ENCODE measurements at regions not wholly inside any gene's neighbourhood (a gene's known extent, or its start where the extent isn't known, plus 50 kb on each side); places are given as distances from the start of the nearest gene placed in this dataset.

DNA sequence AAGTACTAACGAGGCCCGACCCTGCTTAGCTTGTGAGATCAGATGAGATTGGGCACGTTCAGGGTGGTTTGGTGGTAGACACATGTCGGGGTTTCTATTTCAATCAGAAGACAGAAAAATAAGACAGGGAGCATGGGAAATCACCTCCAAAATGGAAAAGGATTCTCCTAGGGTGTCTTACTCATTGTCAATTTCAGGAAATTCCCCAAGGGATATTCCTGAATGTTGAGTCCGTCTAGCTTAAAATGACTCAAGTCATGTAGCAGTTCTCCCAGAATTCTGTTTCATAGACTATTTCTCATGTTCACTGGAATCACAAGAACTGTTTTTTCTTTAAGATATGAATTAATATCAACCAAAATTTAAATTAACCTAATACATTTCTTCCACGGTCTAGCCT is 380.1 kb downstream of the EFNB2 start (continued):
- no peak for TF ChIP-seq SIN3A (conservative IDR thresholded peaks at IDR 0.05 in 1 of 2, IDR thresholded peaks at IDR 0.05 in 1 of 2; ENCODE audit: low read depth in 1 of 2, low read length in 2 of 2)
- TF ChIP-seq KDM1A (IDR thresholded peaks at IDR 0.05; ENCODE audit: borderline replicate concordance, low read length) = no peak
- no peak for TF ChIP-seq TAF7 (optimal IDR thresholded peaks at IDR 0.05; ENCODE audit: borderline replicate concordance, low read depth, low read length)
- no peak for TF ChIP-seq KDM5A (IDR thresholded peaks at IDR 0.05; ENCODE audit: low read length)
- TF ChIP-seq FOSL1 (IDR thresholded peaks at IDR 0.05; ENCODE audit: insufficient read depth, low read depth, low read length) = no peak
- TF ChIP-seq, protein P1, sequence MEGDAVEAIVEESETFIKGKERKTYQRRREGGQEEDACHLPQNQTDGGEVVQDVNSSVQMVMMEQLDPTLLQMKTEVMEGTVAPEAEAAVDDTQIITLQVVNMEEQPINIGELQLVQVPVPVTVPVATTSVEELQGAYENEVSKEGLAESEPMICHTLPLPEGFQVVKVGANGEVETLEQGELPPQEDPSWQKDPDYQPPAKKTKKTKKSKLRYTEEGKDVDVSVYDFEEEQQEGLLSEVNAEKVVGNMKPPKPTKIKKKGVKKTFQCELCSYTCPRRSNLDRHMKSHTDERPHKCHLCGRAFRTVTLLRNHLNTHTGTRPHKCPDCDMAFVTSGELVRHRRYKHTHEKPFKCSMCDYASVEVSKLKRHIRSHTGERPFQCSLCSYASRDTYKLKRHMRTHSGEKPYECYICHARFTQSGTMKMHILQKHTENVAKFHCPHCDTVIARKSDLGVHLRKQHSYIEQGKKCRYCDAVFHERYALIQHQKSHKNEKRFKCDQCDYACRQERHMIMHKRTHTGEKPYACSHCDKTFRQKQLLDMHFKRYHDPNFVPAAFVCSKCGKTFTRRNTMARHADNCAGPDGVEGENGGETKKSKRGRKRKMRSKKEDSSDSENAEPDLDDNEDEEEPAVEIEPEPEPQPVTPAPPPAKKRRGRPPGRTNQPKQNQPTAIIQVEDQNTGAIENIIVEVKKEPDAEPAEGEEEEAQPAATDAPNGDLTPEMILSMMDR (IDR thresholded peaks at IDR 0.05; ENCODE audit: control extremely low read depth in 1 of 3, insufficient read depth in 1 of 3, low read depth in 1 of 3, low read length in 3 of 3) = no peak
- TF ChIP-seq GTF2F1 (IDR thresholded peaks at IDR 0.05; ENCODE audit: borderline replicate concordance, low read depth, low read length) = no peak
- TF ChIP-seq TAF1 (IDR thresholded peaks at IDR 0.05; ENCODE audit: low read depth, low read length) = no peak
